HG02759 (cell line): ENCODE measurements at regions not wholly inside any gene's neighbourhood (a gene's known extent, or its start where the extent isn't known, plus 50 kb on each side); places are given as distances from the start of the nearest gene placed in this dataset.

Experiments
- ATAC-seq: cut with Tn5 transposase; IDR thresholded peaks from one replicate; pipeline ENCODE4 v1.9.1; 2021; ENCODE audit warnings: mild to moderate bottlenecking, moderate library complexity; ENCODE audit not compliant: unreplicated experiment

GRCh38 chr14:84825481-84826251 lies 704.3 kb upstream of the FLRT2 start:
- ATAC-seq: no peak

- no peak for ATAC-seq
Observed at GRCh38 chr14:84826294-84826693, 703.6 kb upstream of the FLRT2 start.

GRCh38 chr14:84850595-84850994 lies 679.3 kb upstream of the FLRT2 start:
- ATAC-seq: no peak

GRCh38 chr14:84856751-84857534 lies 673.0 kb upstream of the FLRT2 start:
- ATAC-seq: no peak

- ATAC-seq: no peak
Observed at GRCh38 chr14:84857571-84857970, 672.4 kb upstream of the FLRT2 start.

GRCh38 chr14:84859116-84859515 lies 670.8 kb upstream of the FLRT2 start:
- ATAC-seq: no peak

GRCh38 chr14:84864548-84865271 lies 665.2 kb upstream of the FLRT2 start:
- ATAC-seq: no peak

- no peak for ATAC-seq
Observed at GRCh38 chr14:84871734-84872133, 658.2 kb upstream of the FLRT2 start.

GRCh38 chr14:84874436-84874835 lies 655.5 kb upstream of the FLRT2 start:
- ATAC-seq: no peak

GRCh38 chr14:84877061-84877460 lies 652.9 kb upstream of the FLRT2 start:
- ATAC-seq: no peak

GRCh38 chr14:84882830-84883229 lies 647.1 kb upstream of the FLRT2 start:
- no peak for ATAC-seq

- ATAC-seq: no peak
Observed at GRCh38 chr14:84885061-84885460, 644.9 kb upstream of the FLRT2 start.

- no peak for ATAC-seq
Observed at GRCh38 chr14:84891404-84891803, 638.5 kb upstream of the FLRT2 start.

- no peak for ATAC-seq
Observed at GRCh38 chr14:84894254-84894653, 635.7 kb upstream of the FLRT2 start.

GRCh38 chr14:84922370-84922769 lies 607.6 kb upstream of the FLRT2 start:
- no peak for ATAC-seq

- ATAC-seq: no peak
Observed at GRCh38 chr14:84926656-84927055, 603.3 kb upstream of the FLRT2 start.

GRCh38 chr14:84927096-84927827 lies 602.7 kb upstream of the FLRT2 start:
- no peak for ATAC-seq

- ATAC-seq: no peak
Observed at GRCh38 chr14:84929086-84929485, 600.9 kb upstream of the FLRT2 start.

- ATAC-seq: no peak
Observed at GRCh38 chr14:84929834-84930233, 600.1 kb upstream of the FLRT2 start.

- ATAC-seq: no peak
Observed at GRCh38 chr14:84937016-84937415, 592.9 kb upstream of the FLRT2 start.

- no peak for ATAC-seq
Observed at GRCh38 chr14:84937449-84937848, 592.5 kb upstream of the FLRT2 start.
